ENCODE measurements at regions not wholly inside any gene's neighbourhood (a gene's known extent, or its start where the extent isn't known, plus 50 kb on each side); places are given as distances from the start of the nearest gene placed in this dataset.
"Not testable (repeated sequence)": the region's sequence is repeated elsewhere in the genome, so short reads cannot be mapped to it uniquely, and the experiment has no call there.

DNA sequence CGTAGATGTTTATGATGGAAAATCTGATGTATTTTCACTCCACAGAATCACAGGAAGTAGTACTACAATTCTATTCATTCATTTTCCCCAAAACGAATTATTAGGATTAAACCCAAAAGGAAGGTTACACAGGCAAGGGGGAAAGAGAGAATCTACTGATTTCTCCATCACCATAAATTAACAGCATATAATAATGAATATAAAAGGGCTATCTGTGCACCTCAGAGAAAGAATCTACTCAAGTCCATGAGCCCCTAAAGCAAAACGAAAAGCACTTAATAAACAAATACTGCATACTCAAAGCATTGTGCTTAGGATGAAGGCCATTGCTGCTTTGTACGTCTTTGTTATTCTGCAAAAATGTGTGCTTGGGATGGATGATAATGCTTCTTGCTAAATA lies 740.5 kb upstream of the SEMA6A start:
- H3K36me3 ChIP-seq (ENCODE audit: insufficient read depth, low read length): no peaks in the 10 kb centered on the region
- no peaks in the 10 kb centered on the region for H3K9me3 ChIP-seq (ENCODE audit: control insufficient read depth, insufficient read depth, low read length)
- H3K9ac ChIP-seq (ENCODE audit: low read depth, low read length): no peak overlapping the region

GRCh38 chr5:117304512-117305107 lies 730.0 kb upstream of the SEMA6A start:
- H3K4me1 ChIP-seq (ENCODE audit: insufficient read depth, low read length); H3K36me3 ChIP-seq (ENCODE audit: insufficient read depth, low read length); H3K9me3 ChIP-seq (ENCODE audit: control insufficient read depth, insufficient read depth, low read length); H3K9ac ChIP-seq (ENCODE audit: low read depth, low read length): not testable (repeated sequence)

More for the DNA sequence above, 740.5 kb upstream of the SEMA6A start:
- peaks cover 8% of the 10 kb centered on the region; the same call in 1 of the 2 replicates for H3K4me1 ChIP-seq (ENCODE audit: insufficient read depth, low read length)

GRCh38 chr5:117302949-117303348 lies 728.3 kb upstream of the SEMA6A start:
- Histone ChIP-seq H3K9ac (ENCODE audit: low read depth, low read length) (no peak overlapping the region), H3K4me1 (ENCODE audit: insufficient read depth, low read length) (peaks cover 7% of the 10 kb centered on the region; the same call in 1 of the 2 replicates), H3K9me3 (ENCODE audit: control insufficient read depth, insufficient read depth, low read length) (no peaks in the 10 kb centered on the region), H3K36me3 (ENCODE audit: insufficient read depth, low read length) (no peaks in the 10 kb centered on the region)

GRCh38 chr5:117302473-117302872 lies 727.9 kb upstream of the SEMA6A start:
- Histone ChIP-seq H3K9ac (ENCODE audit: low read depth, low read length) (no peak overlapping the region), H3K4me1 (ENCODE audit: insufficient read depth, low read length) (peaks cover 10% of the 10 kb centered on the region; the same call in 1 of the 2 replicates), H3K9me3 (ENCODE audit: control insufficient read depth, insufficient read depth, low read length) (no peaks in the 10 kb centered on the region), H3K36me3 (ENCODE audit: insufficient read depth, low read length) (no peaks in the 10 kb centered on the region)

GRCh38 chr5:117299936-117300328 lies 725.3 kb upstream of the SEMA6A start:
- H3K9ac ChIP-seq (ENCODE audit: low read depth, low read length): no peak overlapping the region
- H3K4me1 ChIP-seq (ENCODE audit: insufficient read depth, low read length): peaks cover 16% of the 10 kb centered on the region
- H3K9me3 ChIP-seq (ENCODE audit: control insufficient read depth, insufficient read depth, low read length): no peaks in the 10 kb centered on the region
- no peaks in the 10 kb centered on the region for H3K36me3 ChIP-seq (ENCODE audit: insufficient read depth, low read length)

- Histone ChIP-seq H3K4me1 (ENCODE audit: insufficient read depth, low read length) (peaks cover 16% of the 10 kb centered on the region), H3K9ac (ENCODE audit: low read depth, low read length) (no peak overlapping the region), H3K9me3 (ENCODE audit: control insufficient read depth, insufficient read depth, low read length) (no peaks in the 10 kb centered on the region), H3K36me3 (ENCODE audit: insufficient read depth, low read length) (no peaks in the 10 kb centered on the region)
Observed at GRCh38 chr5:117299224-117299935, 724.8 kb upstream of the SEMA6A start.

GRCh38 chr5:117296872-117297271 lies 722.2 kb upstream of the SEMA6A start:
- H3K36me3 ChIP-seq (ENCODE audit: insufficient read depth, low read length): no peaks in the 10 kb centered on the region
- peaks cover 9% of the 10 kb centered on the region; the same call in 1 of the 2 replicates for H3K4me1 ChIP-seq (ENCODE audit: insufficient read depth, low read length)
- H3K9me3 ChIP-seq (ENCODE audit: control insufficient read depth, insufficient read depth, low read length): 0 out of 2 replicates have a peak, but pooled peaks cover 3% of the 10 kb centered on the region
- no peak overlapping the region for H3K9ac ChIP-seq (ENCODE audit: low read depth, low read length)

DNA sequence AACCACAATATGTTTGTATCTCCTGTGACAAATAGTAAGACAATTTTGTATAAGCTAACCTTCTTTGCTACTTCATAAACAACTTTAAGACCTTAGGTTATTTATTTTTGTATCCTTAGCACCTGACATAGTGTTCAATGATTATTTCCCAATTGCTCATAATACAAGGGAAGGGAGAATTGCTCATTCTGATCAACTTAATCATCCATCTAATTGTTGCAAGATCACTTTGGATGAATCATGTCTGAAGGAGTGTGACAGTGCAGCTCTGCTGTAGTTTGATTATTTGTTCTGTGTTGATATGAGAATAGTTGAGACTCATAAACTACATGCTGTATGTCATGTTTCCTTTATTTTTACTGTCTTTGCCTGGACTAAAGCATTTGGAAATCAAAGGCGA lies 721.3 kb upstream of the SEMA6A start:
- H3K9me3 ChIP-seq (ENCODE audit: control insufficient read depth, insufficient read depth, low read length): 0 out of 2 replicates have a peak, but pooled peaks cover 3% of the 10 kb centered on the region
- no peak overlapping the region for H3K9ac ChIP-seq (ENCODE audit: low read depth, low read length)
- H3K36me3 ChIP-seq (ENCODE audit: insufficient read depth, low read length): no peaks in the 10 kb centered on the region
- H3K4me1 ChIP-seq (ENCODE audit: insufficient read depth, low read length): peaks cover 9% of the 10 kb centered on the region; the same call in 1 of the 2 replicates

GRCh38 chr5:117286813-117287212 lies 712.2 kb upstream of the SEMA6A start:
- Histone ChIP-seq H3K36me3 (ENCODE audit: insufficient read depth, low read length) (no peaks in the 10 kb centered on the region), H3K4me1 (ENCODE audit: insufficient read depth, low read length) (no peaks in the 10 kb centered on the region), H3K9ac (ENCODE audit: low read depth, low read length) (no peak overlapping the region), H3K9me3 (ENCODE audit: control insufficient read depth, insufficient read depth, low read length) (no peaks in the 10 kb centered on the region)

- no peak overlapping the region for H3K9ac ChIP-seq (ENCODE audit: low read depth, low read length)
- H3K9me3 ChIP-seq (ENCODE audit: control insufficient read depth, insufficient read depth, low read length): peaks cover 2% of the 10 kb centered on the region; the same call in 1 of the 2 replicates
- no peaks in the 10 kb centered on the region for H3K4me1 ChIP-seq (ENCODE audit: insufficient read depth, low read length)
- H3K36me3 ChIP-seq (ENCODE audit: insufficient read depth, low read length): no peaks in the 10 kb centered on the region; the same call in 1 of the 2 replicates
Observed at GRCh38 chr5:117271656-117272055, 697.0 kb upstream of the SEMA6A start.

GRCh38 chr5:117266280-117266679 lies 691.7 kb upstream of the SEMA6A start:
- H3K9ac ChIP-seq (ENCODE audit: low read depth, low read length): no peak overlapping the region
- no peaks in the 10 kb centered on the region for H3K36me3 ChIP-seq (ENCODE audit: insufficient read depth, low read length)
- peaks cover 5% of the 10 kb centered on the region for H3K9me3 ChIP-seq (ENCODE audit: control insufficient read depth, insufficient read depth, low read length)
- no peaks in the 10 kb centered on the region for H3K4me1 ChIP-seq (ENCODE audit: insufficient read depth, low read length)

- Histone ChIP-seq H3K9ac (ENCODE audit: low read depth, low read length) (no peak overlapping the region), H3K9me3 (ENCODE audit: control insufficient read depth, insufficient read depth, low read length) (peaks cover 5% of the 10 kb centered on the region), H3K4me1 (ENCODE audit: insufficient read depth, low read length) (no peaks in the 10 kb centered on the region), H3K36me3 (ENCODE audit: insufficient read depth, low read length) (no peaks in the 10 kb centered on the region)
Observed at GRCh38 chr5:117263231-117263630, 688.6 kb upstream of the SEMA6A start.

DNA sequence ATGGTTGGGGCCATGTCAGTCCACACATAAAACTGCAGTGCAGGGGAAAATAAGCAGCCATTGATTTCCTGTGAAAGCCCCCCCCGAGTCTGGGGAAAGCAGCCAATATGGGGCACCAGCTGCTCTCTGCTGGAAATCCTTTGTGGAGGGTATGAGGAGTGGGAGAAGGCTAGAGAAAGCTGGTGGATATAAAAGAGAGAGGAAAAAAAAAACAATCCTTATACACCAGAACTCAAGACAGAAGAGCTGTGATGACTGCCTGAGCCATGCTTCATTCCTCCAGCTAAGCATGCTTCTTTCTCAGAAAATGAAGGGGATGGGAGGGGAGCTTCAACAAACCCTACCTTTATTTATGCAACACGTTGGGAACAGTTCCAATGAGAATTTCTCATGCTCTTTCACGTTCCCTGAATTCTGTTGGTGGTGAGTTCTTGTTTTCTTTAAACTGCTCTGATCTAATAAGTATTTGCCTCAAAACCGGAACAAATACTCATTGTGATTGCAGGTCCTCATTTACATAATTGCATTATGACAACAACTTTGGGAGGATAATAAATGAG lies 688.0 kb upstream of the SEMA6A start:
- Histone ChIP-seq H3K4me1 (ENCODE audit: insufficient read depth, low read length) (no peaks in the 10 kb centered on the region), H3K9ac (ENCODE audit: low read depth, low read length) (no peak overlapping the region), H3K9me3 (ENCODE audit: control insufficient read depth, insufficient read depth, low read length) (peaks cover 5% of the 10 kb centered on the region), H3K36me3 (ENCODE audit: insufficient read depth, low read length) (no peaks in the 10 kb centered on the region)

- no peaks in the 10 kb centered on the region for H3K36me3 ChIP-seq (ENCODE audit: insufficient read depth, low read length)
- H3K9me3 ChIP-seq (ENCODE audit: control insufficient read depth, insufficient read depth, low read length): peaks cover 5% of the 10 kb centered on the region
- H3K4me1 ChIP-seq (ENCODE audit: insufficient read depth, low read length): no peaks in the 10 kb centered on the region
- H3K9ac ChIP-seq (ENCODE audit: low read depth, low read length): no peak overlapping the region
Observed at GRCh38 chr5:117261948-117262571, 687.4 kb upstream of the SEMA6A start.
